HG03175 (cell line): ENCODE measurements at regions not wholly inside any gene's neighbourhood (a gene's known extent, or its start where the extent isn't known, plus 50 kb on each side); places are given as distances from the start of the nearest gene placed in this dataset.

Experiments used
- ATAC-seq: cut with Tn5 transposase; IDR thresholded peaks from one replicate; pipeline ENCODE4 v1.9.1; 2021; ENCODE audit warnings: mild to moderate bottlenecking, moderate library complexity; ENCODE audit not compliant: unreplicated experiment

DNA sequence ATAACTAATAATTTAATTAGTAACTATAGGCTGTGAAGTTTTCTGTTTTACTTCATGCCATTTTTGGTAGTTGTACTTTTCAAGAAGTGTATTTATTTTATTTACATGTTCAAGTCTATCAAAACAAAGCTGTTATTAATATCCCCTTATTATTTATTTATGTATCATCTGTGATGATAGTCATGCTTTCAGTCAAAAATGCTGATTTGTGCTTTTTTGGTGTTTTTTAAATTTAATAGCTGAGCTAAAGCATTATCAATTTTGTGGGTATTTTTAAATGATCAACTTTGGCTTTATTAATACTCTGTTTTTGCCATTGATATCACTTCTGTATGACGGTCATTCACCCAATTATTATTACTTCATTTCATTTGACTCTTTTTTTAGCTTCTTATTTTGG, 1229.2 kb upstream of the CADM2 start:
- ATAC-seq: no peak

GRCh38 chr3:83734656-83735055, 1224.1 kb upstream of the CADM2 start:
- no peak for ATAC-seq

DNA sequence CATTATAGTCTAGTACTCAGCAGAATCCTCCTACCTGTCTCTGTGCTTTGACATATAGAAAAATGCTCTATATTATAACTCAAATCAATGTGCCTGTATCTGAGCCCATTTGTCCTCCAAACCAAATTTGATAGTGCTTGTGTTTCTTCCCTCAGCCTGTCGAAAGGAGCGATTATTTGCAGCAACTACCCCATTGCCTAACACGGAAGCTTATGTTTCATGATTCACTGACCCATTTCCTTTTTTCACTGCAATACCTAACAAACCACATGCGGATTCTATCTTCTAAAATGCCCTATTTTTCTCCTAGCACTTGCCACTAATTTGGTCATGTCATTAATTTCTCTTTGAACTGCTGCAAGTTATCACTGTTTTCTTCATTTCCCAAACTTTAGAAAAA, 1220.6 kb upstream of the CADM2 start:
- no peak for ATAC-seq

DNA sequence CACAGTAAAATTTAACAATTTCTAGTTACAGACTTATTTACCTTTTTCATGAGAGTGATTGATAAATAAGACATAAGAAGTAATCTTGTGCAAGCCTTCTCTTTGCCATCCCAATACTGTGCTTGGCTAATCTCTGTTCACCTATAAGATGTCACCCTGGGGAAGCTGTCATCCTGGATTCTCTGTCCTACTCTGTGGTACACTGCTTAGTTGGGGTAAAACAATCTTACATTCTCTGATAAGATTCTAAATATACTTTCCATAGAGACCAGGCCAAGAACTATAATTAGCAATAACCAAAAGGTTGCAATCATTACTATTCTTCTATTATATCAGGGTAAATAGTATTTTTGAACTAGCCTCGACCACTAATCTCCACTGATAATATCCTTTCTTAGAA, 1218.3 kb upstream of the CADM2 start:
- no peak for ATAC-seq

- no peak for ATAC-seq
These were observed 1192.8 kb upstream of the CADM2 start for GRCh38 chr3:83765956-83766355.

- ATAC-seq: no peak
These were observed 1188.8 kb upstream of the CADM2 start for GRCh38 chr3:83769791-83770663.

DNA sequence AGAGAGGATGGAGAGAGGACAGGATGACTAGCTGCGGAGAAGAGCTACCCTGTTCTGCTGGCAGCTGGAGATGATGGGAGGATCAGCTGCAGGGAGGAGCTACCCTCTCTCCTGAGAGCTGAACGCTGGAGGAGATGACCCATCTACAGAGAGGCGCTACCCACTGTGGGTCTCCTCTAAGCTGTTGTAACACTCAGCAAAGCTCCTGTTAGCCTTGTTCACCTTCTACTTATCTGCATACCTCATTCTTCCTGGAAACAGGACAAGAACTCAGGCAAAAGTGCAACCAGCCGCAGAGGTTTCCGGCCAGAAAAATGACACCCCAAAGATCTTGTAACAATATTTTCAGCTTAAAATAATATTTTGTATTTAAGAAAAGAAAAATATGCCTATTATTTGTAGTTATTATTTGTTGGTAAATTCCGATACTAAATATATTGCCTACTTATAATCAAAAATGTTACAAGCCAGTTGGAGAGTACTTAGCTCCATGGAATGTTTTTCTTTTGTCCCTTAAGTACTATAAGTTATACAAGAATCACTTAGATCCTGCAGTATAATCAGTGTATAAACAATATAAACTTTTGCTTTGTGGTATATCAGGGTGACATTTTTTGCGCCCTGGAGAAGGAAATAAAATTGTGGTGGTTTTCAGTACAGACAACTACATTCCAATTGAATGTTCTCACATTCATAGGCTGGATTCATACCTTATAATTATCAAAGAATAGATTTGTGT, 1188.0 kb upstream of the CADM2 start:
- ATAC-seq: no peak

- no peak for ATAC-seq
These were observed 1156.0 kb upstream of the CADM2 start for GRCh38 chr3:83802801-83803200.

DNA sequence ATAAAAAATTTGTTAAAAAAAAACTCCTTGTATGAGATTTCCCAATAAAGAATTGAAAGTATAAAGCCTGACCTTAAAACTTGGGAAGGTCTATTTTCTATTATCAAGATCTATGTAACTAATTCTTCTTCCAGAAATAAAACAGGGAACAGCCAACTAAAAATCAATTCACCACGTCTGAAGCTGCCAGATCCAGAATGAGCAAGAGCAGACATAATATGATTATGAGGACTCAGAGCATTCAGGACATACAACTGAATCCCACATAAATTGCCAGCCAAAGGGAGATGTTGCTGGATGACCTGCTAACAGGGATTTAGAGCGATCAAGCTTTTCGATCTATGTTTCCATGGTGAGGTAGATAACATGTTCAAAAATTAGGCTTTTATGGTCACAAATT, 1151.3 kb upstream of the CADM2 start:
- ATAC-seq: no peak

- no peak for ATAC-seq
These were observed 1145.6 kb upstream of the CADM2 start for GRCh38 chr3:83813176-83813575.

DNA sequence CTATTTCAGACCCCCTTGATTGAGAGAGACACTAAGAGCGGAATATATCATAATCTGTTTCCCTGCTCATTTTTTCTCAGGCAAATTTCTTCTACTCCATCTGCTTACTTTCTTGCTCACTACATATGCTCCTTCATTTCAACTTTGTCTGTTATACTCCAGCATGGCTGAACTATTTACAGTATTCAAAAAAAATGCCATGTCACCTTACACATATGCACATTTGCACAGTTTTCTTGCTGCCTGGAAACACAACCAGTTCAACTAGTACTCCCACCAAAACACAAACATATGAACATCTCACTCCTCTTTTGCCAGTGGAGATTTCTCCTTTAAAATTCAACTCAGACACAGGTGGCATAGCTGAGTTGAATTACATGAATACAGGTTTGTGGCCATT, 1142.1 kb upstream of the CADM2 start:
- no peak for ATAC-seq

DNA sequence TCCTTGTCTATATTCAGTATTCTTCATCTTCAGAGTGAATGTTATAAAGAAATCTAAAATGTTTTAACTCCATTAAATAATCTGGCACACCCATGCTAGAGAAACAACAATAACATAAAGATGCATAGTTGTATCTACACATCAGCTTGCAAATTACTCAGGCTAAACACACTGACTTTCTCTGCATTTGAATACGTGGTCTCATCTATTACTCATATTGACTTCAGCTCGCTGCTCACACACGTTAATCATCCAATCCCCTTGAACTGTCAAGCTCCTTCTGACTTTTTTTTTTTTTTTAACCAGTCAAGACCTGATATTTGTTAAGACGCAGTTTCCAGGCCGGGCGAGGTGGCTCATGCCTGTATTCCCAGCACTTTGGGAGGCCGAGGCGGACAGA, 1137.3 kb upstream of the CADM2 start:
- ATAC-seq: no peak

GRCh38 chr3:83823095-83823494, 1135.7 kb upstream of the CADM2 start:
- no peak for ATAC-seq

- no peak for ATAC-seq
These were observed 1123.7 kb upstream of the CADM2 start for GRCh38 chr3:83835040-83835439.

- no peak for ATAC-seq
These were observed 1116.3 kb upstream of the CADM2 start for GRCh38 chr3:83842511-83842910.

GRCh38 chr3:83843716-83844115, 1115.1 kb upstream of the CADM2 start:
- ATAC-seq: no peak

DNA sequence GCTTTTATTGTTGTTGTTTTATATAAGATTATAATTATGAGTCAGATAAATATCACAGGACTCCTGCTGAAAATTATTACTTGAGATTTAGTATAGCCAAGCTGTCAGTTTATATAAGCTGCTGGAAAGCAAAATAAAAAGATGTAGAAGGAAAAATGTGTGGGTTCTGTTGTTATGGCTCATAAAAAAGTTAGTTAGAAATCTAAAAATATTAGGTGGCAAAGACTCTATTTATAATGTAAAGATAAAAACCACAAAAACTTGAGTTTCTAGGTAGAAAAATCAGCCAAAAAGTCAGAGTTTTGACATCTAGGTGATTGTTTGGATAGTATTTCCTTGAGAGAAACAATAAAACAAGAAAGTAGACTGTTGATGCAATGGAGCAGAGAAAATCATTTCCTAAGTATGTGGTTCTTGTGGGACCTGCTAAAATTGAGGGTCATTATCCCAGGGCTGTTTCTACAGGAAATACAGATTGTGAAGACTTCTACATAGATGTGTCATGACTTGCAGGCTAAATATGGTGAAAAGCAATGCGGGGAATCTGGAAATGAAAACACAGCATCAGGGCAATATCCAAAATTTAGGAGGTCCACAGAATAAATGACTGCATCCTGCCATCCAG, 1109.6 kb upstream of the CADM2 start:
- ATAC-seq: no peak

GRCh38 chr3:83863380-83863779, 1095.4 kb upstream of the CADM2 start:
- ATAC-seq: no peak

DNA sequence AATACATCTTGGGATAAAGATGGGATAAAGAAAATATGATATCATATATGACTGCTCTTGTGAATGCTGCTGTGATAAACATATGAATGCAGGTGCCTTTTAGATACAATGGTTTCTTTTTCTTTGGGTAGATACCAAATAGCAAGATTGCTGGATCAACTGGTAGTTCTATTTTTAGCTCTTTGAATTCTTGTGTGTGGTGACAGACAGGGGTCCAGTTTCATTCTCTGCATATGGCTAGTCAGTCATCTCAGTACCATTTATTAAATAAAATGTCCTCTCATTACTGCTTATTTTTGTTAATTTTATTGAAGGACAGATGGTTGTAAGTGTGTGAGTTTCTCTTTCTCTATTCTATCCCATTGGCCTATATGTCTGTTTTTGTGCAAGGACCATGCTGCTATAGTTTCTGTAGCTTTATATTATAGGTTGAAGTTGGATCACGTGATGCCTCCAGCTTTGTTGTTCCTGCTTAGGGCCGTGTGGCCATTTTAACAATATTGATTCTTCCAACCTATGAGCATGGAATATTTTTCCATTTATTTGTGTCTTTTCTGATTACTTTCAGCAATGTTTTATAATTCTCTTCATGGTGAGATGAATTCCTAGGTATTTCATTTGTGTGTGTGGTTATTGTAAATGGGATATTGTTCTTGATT, 1089.8 kb upstream of the CADM2 start:
- no peak for ATAC-seq

DNA sequence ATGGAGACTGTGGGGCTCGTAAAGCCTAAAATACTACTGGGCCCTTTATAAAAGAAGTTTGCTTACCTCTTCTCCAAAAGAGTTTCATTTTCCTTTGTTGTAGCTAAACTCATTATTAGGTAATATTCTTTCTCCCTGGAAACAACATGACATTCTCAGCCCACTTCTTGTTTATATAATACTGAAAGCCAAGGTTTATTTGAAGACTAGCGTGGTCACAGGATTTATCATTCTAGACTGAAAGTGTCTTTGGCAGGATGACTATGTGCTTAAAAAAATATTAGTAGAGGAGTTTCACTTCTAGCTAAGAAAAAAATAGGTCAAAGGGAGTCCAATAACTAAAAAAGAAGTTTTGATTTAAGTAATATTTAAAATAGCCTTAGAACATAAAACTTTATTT, 1085.2 kb upstream of the CADM2 start:
- no peak for ATAC-seq

- no peak for ATAC-seq
These were observed 1080.9 kb upstream of the CADM2 start for GRCh38 chr3:83877910-83878309.
